UCSD-AML1 (cell line): ENCODE measurements at regions not wholly inside any gene's neighbourhood (a gene's known extent, or its start where the extent isn't known, plus 50 kb on each side); places are given as distances from the start of the nearest gene placed in this dataset.

ENCODE experiments used
- DNase-seq: peaks from one replicate; lab custom pipeline; 2025; ENCODE audit not compliant: unreplicated experiment; lab: John Stamatoyannopoulos, UW

- no peak for DNase-seq
These were observed 126.2 kb upstream of the SSTR4 start for GRCh38 chr20:22908944-22909343.

DNA sequence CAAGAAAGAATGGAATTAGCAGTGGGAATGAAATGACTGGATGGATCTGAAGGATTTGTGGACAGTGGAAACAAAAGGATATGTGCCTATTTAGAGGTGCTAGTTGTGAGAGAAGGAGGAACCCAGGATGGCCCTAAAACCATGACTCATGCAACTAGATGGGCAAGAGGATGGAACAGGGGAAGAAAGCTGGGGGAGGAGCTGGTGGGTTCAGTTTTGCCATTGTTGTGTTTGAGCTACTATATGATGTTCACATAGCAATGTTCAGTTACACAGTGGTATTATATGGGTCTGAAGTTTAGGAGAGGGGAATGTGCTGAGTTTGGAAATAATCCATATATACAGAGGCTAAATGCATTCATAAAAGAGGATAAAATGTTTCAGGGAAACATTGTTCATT lies 125.7 kb upstream of the SSTR4 start:
- no peak for DNase-seq

DNA sequence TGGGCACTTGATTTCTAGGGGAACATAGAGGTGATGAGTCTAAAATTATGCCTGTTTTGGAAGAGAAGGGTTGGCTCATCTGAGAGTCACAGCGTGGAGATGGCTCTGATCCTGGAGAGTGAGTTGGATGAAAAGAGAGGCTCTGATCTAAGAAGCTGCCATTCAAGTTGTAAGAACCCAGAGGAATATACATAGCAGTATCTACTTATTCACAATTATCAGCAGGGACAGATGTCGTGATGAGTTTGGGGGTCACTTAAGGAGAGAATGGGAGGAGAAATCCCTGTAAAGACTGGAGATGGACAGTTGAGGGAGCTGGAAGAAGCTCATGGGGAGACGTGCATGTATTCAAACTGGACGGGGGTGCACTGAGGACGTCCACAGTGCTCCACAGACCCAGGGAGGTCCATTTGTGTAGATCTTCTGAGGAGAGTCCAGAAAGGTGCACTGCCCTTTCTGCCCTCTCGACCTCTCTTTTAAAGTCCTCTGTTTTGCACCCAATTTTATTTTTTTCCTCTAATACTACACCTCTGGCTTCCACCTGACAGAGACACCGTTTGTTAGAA lies 124.7 kb upstream of the SSTR4 start:
- DNase-seq, result no peak

- no peak for DNase-seq
These were observed 120.8 kb upstream of the SSTR4 start for GRCh38 chr20:22914291-22914690.

- DNase-seq, result no peak
These were observed 119.6 kb upstream of the SSTR4 start for GRCh38 chr20:22915512-22915911.

- peak; percentile 69 for DNase-seq
These were observed 118.9 kb upstream of the SSTR4 start for GRCh38 chr20:22916021-22916842.

DNA sequence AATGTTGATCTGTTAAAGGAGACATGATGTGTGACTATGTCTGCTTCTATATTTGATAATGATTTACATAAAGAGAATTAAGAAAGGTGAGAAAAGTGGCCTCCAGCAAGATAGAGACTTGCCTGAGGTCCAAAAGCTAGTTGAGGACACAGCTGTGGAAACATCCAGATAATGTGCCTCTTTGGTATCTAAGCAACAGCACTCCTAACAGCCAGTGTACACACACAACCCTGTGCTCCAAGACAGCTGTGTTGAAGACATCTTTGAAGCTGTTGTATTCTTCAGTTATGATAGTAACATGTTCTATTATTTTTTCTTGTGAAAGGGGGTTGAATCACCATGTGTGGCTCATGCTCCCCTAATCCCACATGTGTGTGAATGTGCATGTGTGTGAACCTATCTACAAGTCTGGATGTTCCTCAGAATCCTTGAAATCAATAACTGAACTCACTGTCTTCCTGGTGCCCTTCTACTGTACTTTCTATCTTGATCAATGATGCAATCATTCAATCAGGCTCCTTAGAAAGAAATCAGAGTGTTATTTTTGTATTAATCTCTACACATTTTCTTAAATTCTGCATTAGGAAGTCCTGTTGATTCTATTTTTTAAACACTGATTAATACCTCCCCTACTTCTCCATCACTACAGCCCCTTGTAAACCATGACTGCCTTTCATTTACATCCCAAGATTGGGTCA lies 116.7 kb upstream of the SSTR4 start:
- DNase-seq, result no peak

DNA sequence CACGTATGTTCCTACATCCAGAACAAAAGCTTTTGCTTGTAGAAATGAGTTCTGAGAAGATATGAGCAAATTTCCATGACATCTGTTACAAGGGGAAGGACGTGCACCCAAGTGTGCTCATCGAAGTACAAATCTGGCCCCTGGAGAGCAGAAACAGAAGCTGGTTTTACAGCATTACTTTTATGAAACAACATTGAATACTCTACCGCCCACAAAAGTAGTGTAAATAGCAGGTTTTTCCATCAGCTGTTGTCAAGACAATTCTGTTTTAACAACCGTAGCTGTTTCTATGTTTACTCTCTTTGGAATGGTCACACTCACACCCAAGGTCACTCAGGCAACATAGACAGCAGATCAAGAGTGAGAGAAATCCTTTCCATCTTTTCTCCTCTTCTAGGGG lies 114.2 kb upstream of the SSTR4 start:
- no peak for DNase-seq

GRCh38 chr20:22921595-22922421 lies 113.3 kb upstream of the SSTR4 start:
- DNase-seq, result peak; percentile 71

DNA sequence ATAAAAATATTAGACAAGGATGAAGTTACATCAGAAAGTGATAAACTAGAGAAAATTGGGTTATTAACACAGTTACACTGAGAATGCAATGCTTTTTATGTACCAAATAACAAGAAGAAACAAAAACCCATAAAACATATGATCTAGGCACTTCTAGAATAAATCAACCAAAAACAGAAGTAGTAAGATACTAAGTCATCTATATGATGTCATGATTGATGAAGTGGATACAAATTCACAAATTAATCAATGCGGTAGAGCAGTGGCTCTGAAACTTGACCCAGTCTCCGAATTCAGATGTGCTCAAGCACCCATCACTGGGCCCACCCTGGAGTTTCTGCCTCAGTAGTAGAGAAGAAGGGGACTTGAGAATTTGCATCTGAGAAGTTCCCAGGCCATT lies 112.1 kb upstream of the SSTR4 start:
- no peak for DNase-seq

GRCh38 chr20:22924046-22924737 lies 110.9 kb upstream of the SSTR4 start:
- DNase-seq, result no peak

DNA sequence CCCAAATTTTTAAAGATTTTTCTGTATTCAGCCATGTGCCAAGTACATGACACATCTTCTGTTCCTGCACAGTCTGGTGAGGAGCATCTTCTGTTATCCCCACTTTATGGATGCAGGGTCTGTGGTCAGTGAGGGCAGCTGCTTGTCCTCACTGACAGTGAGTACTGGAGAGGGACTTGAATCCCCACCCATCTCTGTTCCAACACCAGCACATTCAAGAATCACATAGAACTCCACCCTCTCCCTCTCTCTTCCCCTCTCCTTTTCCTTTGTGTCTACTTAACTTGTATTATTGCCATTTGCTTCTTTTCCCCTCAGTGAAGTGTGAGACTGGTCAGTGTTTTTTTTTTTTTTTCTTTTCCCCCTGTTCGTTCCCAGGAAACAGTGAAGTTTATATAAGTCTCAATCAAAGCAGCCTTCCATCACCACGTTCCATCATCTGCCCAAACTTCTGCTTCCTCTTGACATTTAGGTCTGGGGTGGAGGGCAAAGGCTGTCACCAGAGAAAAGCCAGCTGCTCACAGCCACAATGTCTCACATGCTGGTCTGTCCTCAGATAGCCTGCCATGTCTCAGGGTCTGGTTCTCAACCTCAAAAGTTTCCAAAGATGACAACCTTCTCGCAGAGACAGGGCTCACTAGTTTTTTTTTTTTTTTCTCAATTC lies 110.0 kb upstream of the SSTR4 start:
- DNase-seq, result no peak

GRCh38 chr20:22925613-22925983 lies 109.5 kb upstream of the SSTR4 start:
- no peak for DNase-seq

GRCh38 chr20:22927537-22927936 lies 107.6 kb upstream of the SSTR4 start:
- no peak for DNase-seq

DNA sequence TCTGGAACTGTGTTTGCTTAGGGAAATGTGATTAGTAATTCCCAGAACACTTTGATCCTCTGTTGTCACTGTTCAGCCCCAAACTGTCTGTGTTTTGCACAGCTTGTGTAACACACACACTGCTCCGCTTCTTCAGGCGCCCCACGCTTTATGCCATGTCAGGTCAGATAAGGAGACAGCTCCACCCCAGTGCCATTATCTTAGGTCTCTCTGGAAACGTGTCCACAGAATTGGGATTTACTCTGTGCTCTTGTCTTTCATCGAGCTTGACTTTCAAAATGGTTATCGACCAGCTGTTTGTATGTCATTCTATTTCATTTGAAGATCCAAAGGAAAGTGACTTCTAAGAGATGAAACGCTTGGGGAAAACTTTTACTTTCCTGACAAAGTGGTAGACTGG lies 106.4 kb upstream of the SSTR4 start:
- DNase-seq, result no peak

DNA sequence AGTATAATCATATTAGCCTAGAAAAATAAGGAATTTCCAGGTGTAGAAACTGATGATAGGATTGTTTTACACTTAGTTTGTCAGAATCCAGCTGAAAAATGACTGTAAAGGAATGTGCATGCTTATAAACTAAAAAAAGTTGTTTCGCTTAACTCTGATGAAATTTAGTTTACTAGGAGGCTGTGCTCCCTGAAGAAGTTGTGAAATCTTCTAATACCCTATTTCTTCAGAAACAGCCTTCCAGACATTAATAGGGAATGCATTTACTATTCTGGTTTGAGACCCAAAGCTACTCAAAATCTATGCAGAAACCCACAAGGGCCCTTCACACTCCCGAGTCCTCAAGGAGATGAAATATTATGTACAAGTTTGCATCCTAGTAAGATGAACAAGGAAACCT lies 105.5 kb upstream of the SSTR4 start:
- no peak for DNase-seq

DNA sequence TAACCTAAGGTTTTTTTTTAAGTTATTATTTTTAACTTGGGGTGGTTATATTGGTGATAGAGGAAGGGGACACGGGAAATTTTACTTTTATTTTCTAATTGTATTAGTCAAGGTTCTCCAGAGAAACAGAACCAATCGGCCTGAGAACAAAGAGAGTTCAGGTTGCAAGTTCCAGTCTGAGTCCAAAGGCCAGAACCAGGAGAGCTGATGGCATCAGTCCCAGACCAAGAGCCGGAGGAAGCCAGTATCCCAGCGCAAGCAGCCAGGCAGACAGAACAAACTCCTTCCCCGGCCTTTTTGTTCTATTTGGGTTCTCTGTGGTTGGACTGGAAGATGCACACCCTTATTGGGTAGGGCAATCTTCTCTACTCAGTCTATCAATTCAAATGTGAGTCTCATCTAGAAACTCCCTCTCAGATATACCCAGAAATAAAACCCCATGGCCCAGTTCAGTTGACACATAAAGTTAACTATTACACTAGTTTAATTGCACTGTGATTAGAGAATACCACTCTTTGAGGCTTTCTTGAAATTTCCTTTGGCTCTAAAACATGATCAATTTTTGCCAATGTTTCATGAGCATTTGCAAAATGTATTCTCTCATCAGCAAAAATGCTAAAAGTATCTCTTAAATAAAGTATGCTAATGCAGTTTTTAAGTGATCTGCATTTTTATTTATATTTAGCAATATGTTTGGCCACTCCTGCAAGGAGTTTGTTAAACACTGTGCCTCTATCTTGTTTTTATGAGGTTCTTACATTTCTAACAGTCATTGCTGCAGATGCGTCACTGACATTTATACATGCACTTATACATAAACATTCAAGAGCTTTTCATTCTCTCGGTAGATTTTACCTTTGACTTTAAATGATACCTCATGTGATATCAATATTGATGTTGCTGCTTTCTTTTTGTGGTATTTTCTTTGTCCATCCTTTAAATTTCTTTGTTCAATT lies 103.2 kb upstream of the SSTR4 start:
- DNase-seq, result no peak

- DNase-seq, result no peak
These were observed 95.9 kb upstream of the SSTR4 start for GRCh38 chr20:22939181-22939580.

DNA sequence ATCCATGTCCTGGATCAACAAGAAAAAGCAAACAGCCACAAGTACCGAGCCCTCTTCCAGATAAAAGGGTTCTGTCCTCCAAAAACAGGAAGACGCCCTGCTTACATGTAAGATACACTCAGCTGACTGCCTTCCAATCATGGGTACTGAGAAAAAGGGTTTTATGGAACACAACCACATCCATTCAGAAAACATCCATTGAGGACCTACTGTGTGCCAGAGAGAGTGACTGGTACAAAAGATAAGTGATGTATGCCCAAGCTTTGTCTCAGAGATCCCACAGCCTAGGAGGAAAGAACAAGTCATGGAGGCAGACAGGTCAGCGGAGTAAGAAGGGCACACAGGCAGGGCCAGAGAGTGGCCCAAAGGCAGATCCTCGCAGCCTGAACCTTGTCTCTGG lies 94.8 kb upstream of the SSTR4 start:
- no peak for DNase-seq
